Activated T-cell treated with anti-CD3 and anti-CD28 coated beads for 48 hours (primary cell): ENCODE measurements at regions not wholly inside any gene's neighbourhood (a gene's known extent, or its start where the extent isn't known, plus 50 kb on each side); places are given as distances from the start of the nearest gene placed in this dataset.
"Not testable (repeated sequence)": the region's sequence is repeated elsewhere in the genome, so short reads cannot be mapped to it uniquely, and the experiment has no call there.

Experiments
- DNase-seq: peaks from one replicate; pipeline ENCODE4 v3.0.0-alpha.2; 2020; ENCODE audit warnings: low read depth

GRCh38 chr4:18641334-18641733, 619.8 kb upstream of the LCORL start:
- DNase-seq, result no peak

- DNase-seq, result no peak
Observed at GRCh38 chr4:18638031-18638430, 616.5 kb upstream of the LCORL start.

- no peak for DNase-seq
Observed at GRCh38 chr4:18636001-18636585, 614.5 kb upstream of the LCORL start.

- DNase-seq, result no peak
Observed at GRCh38 chr4:18635531-18635930, 614.0 kb upstream of the LCORL start.

GRCh38 chr4:18631586-18631985, 610.0 kb upstream of the LCORL start:
- no peak for DNase-seq

GRCh38 chr4:18630218-18631110, 608.9 kb upstream of the LCORL start:
- DNase-seq, result no peak

- no peak for DNase-seq
Observed at GRCh38 chr4:18627447-18628005, 606.0 kb upstream of the LCORL start.

- no peak for DNase-seq
Observed at GRCh38 chr4:18626996-18627395, 605.4 kb upstream of the LCORL start.

- no peak for DNase-seq
Observed at GRCh38 chr4:18626366-18626765, 604.8 kb upstream of the LCORL start.

- no peak for DNase-seq
Observed at GRCh38 chr4:18621186-18621585, 599.6 kb upstream of the LCORL start.

- no peak for DNase-seq
Observed at GRCh38 chr4:18616720-18617119, 595.2 kb upstream of the LCORL start.

- DNase-seq, result no peak
Observed at GRCh38 chr4:18611026-18611425, 589.5 kb upstream of the LCORL start.

GRCh38 chr4:18608908-18609533, 587.5 kb upstream of the LCORL start:
- DNase-seq, result no peak

- not testable (repeated sequence) for DNase-seq
Observed at GRCh38 chr4:18602610-18603009, 581.1 kb upstream of the LCORL start.

GRCh38 chr4:18593297-18594002, 571.9 kb upstream of the LCORL start:
- peak; percentile 21 for DNase-seq

GRCh38 chr4:18582841-18583240, 561.3 kb upstream of the LCORL start:
- DNase-seq, result no peak

- DNase-seq, result no peak
Observed at GRCh38 chr4:18578307-18578706, 556.8 kb upstream of the LCORL start.

- no peak for DNase-seq
Observed at GRCh38 chr4:18572481-18572880, 550.9 kb upstream of the LCORL start.

GRCh38 chr4:18571301-18571761, 549.8 kb upstream of the LCORL start:
- no peak for DNase-seq

GRCh38 chr4:18570370-18570769, 548.8 kb upstream of the LCORL start:
- no peak for DNase-seq

- no peak for DNase-seq
Observed at GRCh38 chr4:18568600-18568999, 547.0 kb upstream of the LCORL start.
